Keratinocyte (primary cell): ENCODE measurements at regions not wholly inside any gene's neighbourhood (a gene's known extent, or its start where the extent isn't known, plus 50 kb on each side); places are given as distances from the start of the nearest gene placed in this dataset.

Experiments
- DNase-seq: peaks from one replicate; pipeline ENCODE4 v3.0.0-alpha.2; 2011; ENCODE audit warnings: low read depth, missing footprints, low spot score
- FAIRE-seq: peaks from 2 replicates; lab custom pipeline; 2011; peaks lifted over from hg19 to GRCh38; lab: Jason Lieb, UNC
- H2AFZ ChIP-seq: 2 replicates; pipeline ENCODE4 v1.6.0; 2012; ENCODE audit warnings: low read length, control low read depth, inconsistent platforms; ENCODE audit not compliant: control insufficient read depth
- H3K27ac ChIP-seq: 2 replicates; pipeline ENCODE4 v1.5.1; 2011; ENCODE audit warnings: low read length; ENCODE audit not compliant: control insufficient read depth, insufficient read depth
- H3K27me3 ChIP-seq: 3 replicates; pipeline ENCODE4 v1.6.0; 2011; ENCODE audit warnings: low read length; ENCODE audit not compliant: control insufficient read depth, insufficient read depth; ENCODE audit errors: extremely low read depth
- H3K36me3 ChIP-seq, 2 experiments: 2 replicates in 1 of 2; 3 replicates in 1 of 2; pipeline ENCODE4 v1.5.1; 2011; ENCODE audit warnings: low read length in 2 of 2, mild to moderate bottlenecking in 1 of 2; ENCODE audit not compliant: control insufficient read depth in 2 of 2, insufficient read depth in 2 of 2; ENCODE audit errors: extremely low read depth in 1 of 2
- H3K4me1 ChIP-seq: 3 replicates; pipeline ENCODE4 v1.5.1; 2011; ENCODE audit warnings: low read length; ENCODE audit not compliant: control insufficient read depth, insufficient read depth; ENCODE audit errors: extremely low read depth
- H3K4me2 ChIP-seq: 3 replicates; pipeline ENCODE4 v1.6.0; 2011; ENCODE audit warnings: low read depth, low read length; ENCODE audit not compliant: control insufficient read depth, insufficient read depth; ENCODE audit errors: extremely low read depth
- H3K4me3 ChIP-seq, 3 experiments: fragments of 200-600 bp in 1 of 3; sonication (generic) in 1 of 3; 2 replicates in 2 of 3; 3 replicates in 1 of 3; pipeline ENCODE4 v1.5.1; 2011 to 2016; ENCODE audit warnings: low read length in 3 of 3, mild to moderate bottlenecking in 3 of 3, control low read depth in 2 of 3, inconsistent platforms in 1 of 3, low read depth in 1 of 3, mixed read lengths in 1 of 3, mixed run types in 1 of 3, moderate library complexity in 1 of 3; ENCODE audit not compliant: control insufficient read depth in 2 of 3, insufficient read depth in 2 of 3; ENCODE audit errors: extremely low read depth in 1 of 3
- H3K79me2 ChIP-seq: 2 replicates; pipeline ENCODE4 v1.6.0; 2012; ENCODE audit warnings: low read length; ENCODE audit not compliant: control insufficient read depth, insufficient read depth
- H3K9ac ChIP-seq: 3 replicates; pipeline ENCODE4 v1.6.0; 2011; ENCODE audit warnings: low read length; ENCODE audit not compliant: control insufficient read depth, insufficient read depth; ENCODE audit errors: extremely low read depth
- H3K9me1 ChIP-seq: 3 replicates; pipeline ENCODE4 v1.6.0; 2011; ENCODE audit warnings: low read length; ENCODE audit not compliant: control insufficient read depth, insufficient read depth; ENCODE audit errors: extremely low read depth
- H3K9me3 ChIP-seq: 2 replicates; pipeline ENCODE4 v1.5.1; 2012; ENCODE audit warnings: low read depth, low read length; ENCODE audit not compliant: control insufficient read depth
- H4K20me1 ChIP-seq: 3 replicates; pipeline ENCODE4 v1.6.0; 2011; ENCODE audit warnings: low read length; ENCODE audit not compliant: control insufficient read depth, insufficient read depth; ENCODE audit errors: extremely low read depth
- CTCF ChIP-seq, 3 experiments: IDR thresholded peaks in 1 of 3; conservative IDR thresholded peaks in 1 of 3; optimal IDR thresholded peaks in 1 of 3; 2 replicates in 2 of 3; 3 replicates in 1 of 3; pipeline versions ENCODE3 to v1.5.1; 2011; ENCODE audit warnings: low read length in 3 of 3, mild to moderate bottlenecking in 3 of 3, moderate library complexity in 2 of 3, control low read depth in 1 of 3, inconsistent platforms in 1 of 3; ENCODE audit not compliant: insufficient read depth in 2 of 3; ENCODE audit errors: extremely low read depth in 1 of 3
- EZH2 ChIP-seq: IDR thresholded peaks from one replicate; pipeline ENCODE4 v1.6.1; 2012; ENCODE audit warnings: inconsistent platforms, mild to moderate bottlenecking, low read length, moderate library complexity
- dilution Hi-C: fragments of 300-500 bp; cut with MboI; formaldehyde crosslinking; loops from one replicate; pipeline ENCODE4 v1.7.0; 2020; ENCODE audit warnings: low sequenced_read_pairs; ENCODE audit not compliant: extremely low pct_ligation_motif_present

GRCh38 chr6:122130026-122130348, 269.5 kb upstream of the HSF2 start:
- FAIRE-seq (no peak), DNase-seq (no peak)
- Histone ChIP-seq H3K4me2 (no peak overlapping the region), H2AFZ (no peak overlapping the region), H3K9me3 (no peaks in the 10 kb centered on the region), H3K79me2 (no peaks in the 10 kb centered on the region), H3K27me3 (no peaks in the 10 kb centered on the region), H3K27ac (no peak overlapping the region), H3K4me1 (no peaks in the 10 kb centered on the region), H3K4me3 (no peak overlapping the region), H3K9ac (no peak overlapping the region), H3K36me3 (no peaks in the 10 kb centered on the region), H3K9me1 (no peaks in the 10 kb centered on the region), H4K20me1 (no peaks in the 10 kb centered on the region)
- no peak for TF ChIP-seq EZH2
- no peak for TF ChIP-seq CTCF (optimal IDR thresholded peaks at IDR 0.05 in 1 of 3, IDR thresholded peaks at IDR 0.05 in 1 of 3, conservative IDR thresholded peaks at IDR 0.05 in 1 of 3; ENCODE audit: extremely low read depth in 1 of 3, insufficient read depth in 2 of 3, low read length in 3 of 3)
- dilution Hi-C loops = no loop called here

GRCh38 chr6:122130518-122130917, 268.9 kb upstream of the HSF2 start:
- no peak overlapping the region for H3K9ac ChIP-seq
- H3K27me3 ChIP-seq = no peaks in the 10 kb centered on the region
- H3K79me2 ChIP-seq = no peaks in the 10 kb centered on the region
- H3K27ac ChIP-seq = no peak overlapping the region
- H3K4me2 ChIP-seq = no peak overlapping the region
- no peaks in the 10 kb centered on the region for H3K36me3 ChIP-seq
- no peaks in the 10 kb centered on the region for H3K4me1 ChIP-seq
- no peaks in the 10 kb centered on the region for H4K20me1 ChIP-seq
- dilution Hi-C loops = no loop called here
- no peaks in the 10 kb centered on the region for H3K9me3 ChIP-seq
- H3K4me3 ChIP-seq = no peak overlapping the region
- no peaks in the 10 kb centered on the region for H3K9me1 ChIP-seq
- TF ChIP-seq CTCF (optimal IDR thresholded peaks at IDR 0.05 in 1 of 3, IDR thresholded peaks at IDR 0.05 in 1 of 3, conservative IDR thresholded peaks at IDR 0.05 in 1 of 3; ENCODE audit: extremely low read depth in 1 of 3, insufficient read depth in 2 of 3, low read length in 3 of 3) (no peak), EZH2 (no peak)
- no peak for FAIRE-seq
- no peak for DNase-seq
- H2AFZ ChIP-seq = no peak overlapping the region
